ENCODE measurements at regions not wholly inside any gene's neighbourhood (a gene's known extent, or its start where the extent isn't known, plus 50 kb on each side); places are given as distances from the start of the nearest gene placed in this dataset.
"Not testable (repeated sequence)": the region's sequence is repeated elsewhere in the genome, so short reads cannot be mapped to it uniquely, and the experiment has no call there.

GRCh38 chr15:75782926-75783325, 60.3 kb upstream of the UBE2Q2 start (continued):
- TF ChIP-seq, protein P1, sequence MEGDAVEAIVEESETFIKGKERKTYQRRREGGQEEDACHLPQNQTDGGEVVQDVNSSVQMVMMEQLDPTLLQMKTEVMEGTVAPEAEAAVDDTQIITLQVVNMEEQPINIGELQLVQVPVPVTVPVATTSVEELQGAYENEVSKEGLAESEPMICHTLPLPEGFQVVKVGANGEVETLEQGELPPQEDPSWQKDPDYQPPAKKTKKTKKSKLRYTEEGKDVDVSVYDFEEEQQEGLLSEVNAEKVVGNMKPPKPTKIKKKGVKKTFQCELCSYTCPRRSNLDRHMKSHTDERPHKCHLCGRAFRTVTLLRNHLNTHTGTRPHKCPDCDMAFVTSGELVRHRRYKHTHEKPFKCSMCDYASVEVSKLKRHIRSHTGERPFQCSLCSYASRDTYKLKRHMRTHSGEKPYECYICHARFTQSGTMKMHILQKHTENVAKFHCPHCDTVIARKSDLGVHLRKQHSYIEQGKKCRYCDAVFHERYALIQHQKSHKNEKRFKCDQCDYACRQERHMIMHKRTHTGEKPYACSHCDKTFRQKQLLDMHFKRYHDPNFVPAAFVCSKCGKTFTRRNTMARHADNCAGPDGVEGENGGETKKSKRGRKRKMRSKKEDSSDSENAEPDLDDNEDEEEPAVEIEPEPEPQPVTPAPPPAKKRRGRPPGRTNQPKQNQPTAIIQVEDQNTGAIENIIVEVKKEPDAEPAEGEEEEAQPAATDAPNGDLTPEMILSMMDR (conservative IDR thresholded peaks at IDR 0.05; ENCODE audit: low read depth in 2 of 2), result no peak
- TF ChIP-seq NANOG (IDR thresholded peaks at IDR 0.05; ENCODE audit: borderline replicate concordance), result no peak
- TF ChIP-seq JUNB (IDR thresholded peaks at IDR 0.05; ENCODE audit: unreplicated experiment), result no peak

GRCh38 chr15:75780995-75781394, 62.3 kb upstream of the UBE2Q2 start:
- H3K27ac ChIP-seq (ENCODE audit: low read depth); H4K20me1 ChIP-seq (replicated peaks; ENCODE audit: insufficient read depth); H3K27me3 ChIP-seq (ENCODE audit: insufficient read depth); H3K36me3 ChIP-seq (ENCODE audit: insufficient read depth); H3K4me1 ChIP-seq (ENCODE audit: insufficient read depth); H3K36me3 Mint-ChIP-seq (ENCODE audit: low read depth); H3F3A ChIP-seq (replicated peaks; ENCODE audit: low read depth); H2AFZ ChIP-seq; ATAC-seq; H3K4me3 ChIP-seq; H3K27ac Mint-ChIP-seq; H3K79me2 ChIP-seq (replicated peaks; ENCODE audit: insufficient read depth); H3K4me2 ChIP-seq; H3K9me2 ChIP-seq (ENCODE audit: insufficient read depth); DNase-seq (ENCODE audit: low spot score); H3K9me3 Mint-ChIP-seq; H3K4me3 Mint-ChIP-seq: not testable (repeated sequence)
- Mint-ChIP-seq H3K27me3 (ENCODE audit: insufficient read depth, low read depth, poor library complexity) (peaks cover 20% of the 10 kb centered on the region), H3K4me1 (peaks cover 23% of the 10 kb centered on the region)

DNA sequence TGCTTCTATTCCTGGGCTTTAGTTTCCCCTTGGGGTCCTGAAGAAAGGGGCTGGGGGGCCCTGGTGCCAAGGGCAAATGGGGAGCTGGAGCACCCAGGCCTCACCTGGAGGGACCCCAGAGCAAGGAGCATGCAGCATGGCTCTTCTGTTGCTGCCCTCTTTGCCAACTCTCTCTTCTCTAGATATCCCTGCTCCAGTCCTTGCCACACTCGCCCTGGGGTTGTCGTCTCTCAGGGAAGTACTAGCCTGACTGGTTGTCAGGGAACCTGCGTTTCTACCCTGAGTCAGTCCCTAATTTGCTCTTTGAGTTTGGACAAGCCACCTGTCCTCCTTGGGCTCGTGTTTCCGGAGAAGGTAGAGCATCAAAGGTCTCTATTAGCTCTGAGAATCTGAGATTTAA, 63.7 kb upstream of the UBE2Q2 start:
- Mint-ChIP-seq H3K9me3 (no peaks in the 10 kb centered on the region), H3K4me1 (peaks cover 27% of the 10 kb centered on the region), H3K4me3 (no peak overlapping the region), H3K36me3 (ENCODE audit: low read depth) (no peaks in the 10 kb centered on the region), H3K27ac (no peak overlapping the region), H3K27me3 (ENCODE audit: insufficient read depth, low read depth, poor library complexity) (peaks cover 26% of the 10 kb centered on the region)
- no peak overlapping the region for H2AFZ ChIP-seq
- H3K9me2 ChIP-seq (ENCODE audit: insufficient read depth), result no peaks in the 10 kb centered on the region
- H4K20me1 ChIP-seq (replicated peaks; ENCODE audit: insufficient read depth), result no peaks in the 10 kb centered on the region
- DNase-seq (ENCODE audit: low spot score), result no peak
- 0 out of 2 replicates have a peak, but pooled peaks cover 3% of the 10 kb centered on the region for H3K4me1 ChIP-seq (ENCODE audit: insufficient read depth)
- no peaks in the 10 kb centered on the region for H3F3A ChIP-seq (replicated peaks; ENCODE audit: low read depth)
- H3K4me3 ChIP-seq, result no peak overlapping the region
- H3K4me2 ChIP-seq, result no peak overlapping the region
- ATAC-seq, result no peak
- no peaks in the 10 kb centered on the region for H3K79me2 ChIP-seq (replicated peaks; ENCODE audit: insufficient read depth)
- H3K36me3 ChIP-seq (ENCODE audit: insufficient read depth), result no peaks in the 10 kb centered on the region
- no peaks in the 10 kb centered on the region for H3K27me3 ChIP-seq (ENCODE audit: insufficient read depth)
- H3K27ac ChIP-seq (ENCODE audit: low read depth), result no peak overlapping the region
- TF ChIP-seq JUNB (IDR thresholded peaks at IDR 0.05; ENCODE audit: unreplicated experiment) (no peak), CREB1 (CRISPR knock-in tag; IDR thresholded peaks at IDR 0.05; ENCODE audit: low read depth) (no peak), ZNF462 (CRISPR knock-in tag; IDR thresholded peaks at IDR 0.05) (no peak), EZH2 (IDR thresholded peaks at IDR 0.05; ENCODE audit: low read depth, unreplicated experiment) (no peak), STAT1 (IDR thresholded peaks at IDR 0.05; ENCODE audit: unreplicated experiment) (no peak), ZNF331 (CRISPR knock-in tag; IDR thresholded peaks at IDR 0.05; ENCODE audit: low read depth) (no peak), POLR2AphosphoS5 (IDR thresholded peaks at IDR 0.05; ENCODE audit: low read depth) (no peak)
- TF ChIP-seq, protein P2, sequence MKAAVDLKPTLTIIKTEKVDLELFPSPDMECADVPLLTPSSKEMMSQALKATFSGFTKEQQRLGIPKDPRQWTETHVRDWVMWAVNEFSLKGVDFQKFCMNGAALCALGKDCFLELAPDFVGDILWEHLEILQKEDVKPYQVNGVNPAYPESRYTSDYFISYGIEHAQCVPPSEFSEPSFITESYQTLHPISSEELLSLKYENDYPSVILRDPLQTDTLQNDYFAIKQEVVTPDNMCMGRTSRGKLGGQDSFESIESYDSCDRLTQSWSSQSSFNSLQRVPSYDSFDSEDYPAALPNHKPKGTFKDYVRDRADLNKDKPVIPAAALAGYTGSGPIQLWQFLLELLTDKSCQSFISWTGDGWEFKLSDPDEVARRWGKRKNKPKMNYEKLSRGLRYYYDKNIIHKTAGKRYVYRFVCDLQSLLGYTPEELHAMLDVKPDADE (IDR thresholded peaks at IDR 0.05), result no peak
